A673 (cell line): ENCODE measurements at regions not wholly inside any gene's neighbourhood (a gene's known extent, or its start where the extent isn't known, plus 50 kb on each side); places are given as distances from the start of the nearest gene placed in this dataset.

ENCODE experiments used
- BruUV-seq: library from RNA; stranded (reverse); fragments of 400-500 nt; replicated peaks from 2 replicates; lab custom pipeline; 2021; lab: Mats Ljungman, UMichigan
- CTCF ChIA-PET: fragments of 300-600 bp; sonication (Branson Sonifier 250); formaldehyde crosslinking; loops from one replicate; lab custom pipeline; 2022; ENCODE audit warnings: antibody characterized with exemption; lab: Charles Lee
- POLR2A ChIA-PET: fragments of 300-600 bp; sonication (Branson Sonifier 250); formaldehyde crosslinking; loops from one replicate; lab custom pipeline; 2022; ENCODE audit warnings: antibody characterized with exemption; ENCODE audit not compliant: low non-redundant PET; lab: Charles Lee
- DNase-seq: peaks from one replicate; pipeline ENCODE4 v3.0.0-alpha.2; 2015; ENCODE audit warnings: low spot score
- H3K27ac ChIP-seq: fragments of 200-600 bp; sonication (generic); 2 replicates; pipeline ENCODE4 v1.5.1; 2016; ENCODE audit warnings: mixed run types, low read depth, mild to moderate bottlenecking, mixed read lengths, antibody characterized with exemption, low read length; ENCODE audit not compliant: poor library complexity, severe bottlenecking
- H3K27me3 ChIP-seq: fragments of 200-600 bp; sonication (generic); replicated peaks from 2 replicates; pipeline ENCODE4 v1.6.1; 2017; ENCODE audit warnings: mixed run types, low read depth, mild to moderate bottlenecking, mixed read lengths, antibody characterized with exemption, low read length; ENCODE audit not compliant: insufficient read depth, poor library complexity
- H3K36me3 ChIP-seq: fragments of 200-600 bp; sonication (generic); 2 replicates; pipeline ENCODE4 v1.6.1; 2016; ENCODE audit warnings: mixed run types, mild to moderate bottlenecking, mixed read lengths, antibody characterized with exemption, low read length; ENCODE audit not compliant: insufficient read depth, poor library complexity, severe bottlenecking
- H3K4me1 ChIP-seq: fragments of 200-600 bp; sonication (generic); 2 replicates; pipeline ENCODE4 v1.6.1; 2017; ENCODE audit warnings: mixed run types, mild to moderate bottlenecking, mixed read lengths, antibody characterized with exemption, low read length; ENCODE audit not compliant: insufficient read depth, poor library complexity, severe bottlenecking
- H3K4me3 ChIP-seq: fragments of 200-600 bp; sonication (generic); 2 replicates; pipeline ENCODE4 v1.5.1; 2016; ENCODE audit warnings: low read depth, mixed run types, mild to moderate bottlenecking, mixed read lengths, low read length; ENCODE audit not compliant: poor library complexity, severe bottlenecking
- H3K9me3 ChIP-seq: fragments of 200-600 bp; sonication (generic); 2 replicates; pipeline ENCODE4 v1.6.1; 2016; ENCODE audit warnings: mixed run types, low read depth, mild to moderate bottlenecking, mixed read lengths, antibody characterized with exemption, low read length; ENCODE audit not compliant: poor library complexity, severe bottlenecking
- CTCF ChIP-seq: fragments of 300-800, 200-600 bp; sonication (generic); conservative IDR thresholded peaks from 2 replicates; pipeline ENCODE4 v1.5.1; 2017; ENCODE audit warnings: low read depth, mild to moderate bottlenecking, antibody characterized with exemption, low read length, moderate library complexity, mixed read lengths
- EZH2 ChIP-seq: fragments of 200-600 bp; sonication (generic); IDR thresholded peaks from 2 replicates; pipeline ENCODE4 v1.6.1; 2017; ENCODE audit warnings: borderline replicate concordance, low read depth, mild to moderate bottlenecking, mixed read lengths, antibody characterized with exemption, low read length; ENCODE audit not compliant: poor library complexity, severe bottlenecking
- intact Hi-C: fragments of 100-400 bp; cut with micrococcal nuclease; formaldehyde crosslinking; loops from one replicate; pipeline ENCODE4 v1.10.0; 2022; ENCODE audit not compliant: unreplicated experiment

GRCh38 chr9:124187311-124187710 is 70.4 kb upstream of the NEK6 start:
- Histone ChIP-seq H3K27me3 (peaks cover 32% of the 10 kb centered on the region), H3K36me3 (no peaks in the 10 kb centered on the region), H3K9me3 (no peaks in the 10 kb centered on the region), H3K4me3 (no peak overlapping the region), H3K27ac (no peak overlapping the region), H3K4me1 (no peaks in the 10 kb centered on the region)
- DNase-seq: no peak
- ChIA-PET CTCF (no interaction called here), POLR2A (no interaction called here)
- TF ChIP-seq EZH2 (no peak), CTCF (no peak)
- BruUV-seq: no TSS peak
- intact Hi-C loops: no loop called here

- DNase-seq: no peak
- no peaks in the 10 kb centered on the region for H3K9me3 ChIP-seq
- TF ChIP-seq EZH2 (no peak), CTCF (no peak)
- intact Hi-C loops: no loop called here
- H3K27me3 ChIP-seq: peaks cover 28% of the 10 kb centered on the region
- no peaks in the 10 kb centered on the region for H3K4me1 ChIP-seq
- BruUV-seq: no TSS peak
- H3K36me3 ChIP-seq: no peaks in the 10 kb centered on the region
- CTCF ChIA-PET: no interaction called here
- POLR2A ChIA-PET: no interaction called here
- H3K27ac ChIP-seq: no peak overlapping the region
- H3K4me3 ChIP-seq: no peak overlapping the region
These were observed 69.2 kb upstream of the NEK6 start for GRCh38 chr9:124188331-124189110.

- Histone ChIP-seq H3K27ac (no peak overlapping the region), H3K27me3 (peaks cover 14% of the 10 kb centered on the region), H3K4me3 (no peak overlapping the region), H3K36me3 (no peaks in the 10 kb centered on the region), H3K4me1 (no peaks in the 10 kb centered on the region), H3K9me3 (no peaks in the 10 kb centered on the region)
- intact Hi-C loops: no loop called here
- DNase-seq: no peak
- ChIA-PET CTCF (no interaction called here), POLR2A (interaction anchor here (0.7 kb wide), 1 partner anchor 101 kb away, joined by 9 read pairs; no protein-coding TSS in a partner anchor)
- no peak for TF ChIP-seq CTCF
- no peak for TF ChIP-seq EZH2
- no TSS peak for BruUV-seq
These were observed 67.0 kb upstream of the NEK6 start for GRCh38 chr9:124190761-124191160.
